ENCODE measurements at regions not wholly inside any gene's neighbourhood (a gene's known extent, or its start where the extent isn't known, plus 50 kb on each side); places are given as distances from the start of the nearest gene placed in this dataset.

- Histone ChIP-seq H3K27ac (no peak overlapping the region), H3K4me3 (no peak overlapping the region), H3K27me3 (no peaks in the 10 kb centered on the region), H3K36me3 (no peaks in the 10 kb centered on the region), H3K9me3 (no peaks in the 10 kb centered on the region), H3K4me1 (no peaks in the 10 kb centered on the region)
- TF ChIP-seq CTCF (IDR thresholded peaks at IDR 0.05): no peak
- intact Hi-C loops (cut with DNase I): no loop called here
- no peak for DNase-seq (ENCODE audit: low spot score in 2 of 2)
Measured at GRCh38 chr15:38040615-38041014, 106.2 kb downstream of the TMCO5A start.

- intact Hi-C loops (cut with DNase I): no loop called here
- TF ChIP-seq CTCF (IDR thresholded peaks at IDR 0.05): no peak
- Histone ChIP-seq H3K9me3 (no peaks in the 10 kb centered on the region), H3K4me3 (no peak overlapping the region), H3K4me1 (no peaks in the 10 kb centered on the region), H3K27ac (no peak overlapping the region), H3K27me3 (no peaks in the 10 kb centered on the region), H3K36me3 (no peaks in the 10 kb centered on the region)
- DNase-seq (ENCODE audit: low spot score in 2 of 2): no peak
Measured at GRCh38 chr15:38041576-38041975, 107.1 kb downstream of the TMCO5A start.

- no peak for TF ChIP-seq CTCF (IDR thresholded peaks at IDR 0.05)
- H3K27ac ChIP-seq: no peak overlapping the region
- H3K4me1 ChIP-seq: no peaks in the 10 kb centered on the region
- no peak for DNase-seq (ENCODE audit: low spot score in 2 of 2)
- no peaks in the 10 kb centered on the region for H3K27me3 ChIP-seq
- H3K4me3 ChIP-seq: no peak overlapping the region
- no peaks in the 10 kb centered on the region for H3K36me3 ChIP-seq
- H3K9me3 ChIP-seq: no peaks in the 10 kb centered on the region
- intact Hi-C loops (cut with DNase I): no loop called here
Measured at GRCh38 chr15:38042211-38042610, 107.8 kb downstream of the TMCO5A start.

GRCh38 chr15:38042707-38043445 lies 108.4 kb downstream of the TMCO5A start:
- intact Hi-C loops (cut with DNase I): no loop called here
- peak overlapping the region in 1 of 2 donors; percentile 28 for H3K27ac ChIP-seq
- no peaks in the 10 kb centered on the region for H3K27me3 ChIP-seq
- no peak overlapping the region for H3K4me3 ChIP-seq
- H3K9me3 ChIP-seq: no peaks in the 10 kb centered on the region
- no peak for DNase-seq (ENCODE audit: low spot score in 2 of 2)
- TF ChIP-seq CTCF (IDR thresholded peaks at IDR 0.05): no peak
- H3K36me3 ChIP-seq: no peaks in the 10 kb centered on the region
- H3K4me1 ChIP-seq: no peaks in the 10 kb centered on the region

- Histone ChIP-seq H3K27me3 (no peaks in the 10 kb centered on the region), H3K4me1 (no peaks in the 10 kb centered on the region), H3K9me3 (no peaks in the 10 kb centered on the region), H3K36me3 (no peaks in the 10 kb centered on the region), H3K4me3 (no peak overlapping the region), H3K27ac (no peak overlapping the region)
- TF ChIP-seq CTCF (IDR thresholded peaks at IDR 0.05): no peak
- intact Hi-C loops (cut with DNase I): no loop called here
- DNase-seq (ENCODE audit: low spot score in 2 of 2): no peak
Measured at GRCh38 chr15:38046257-38047051, 112.0 kb downstream of the TMCO5A start.
